NCI-H2107 treated with DMSO at 0.1 percent for 48 hours (cell line): ENCODE measurements at regions not wholly inside any gene's neighbourhood (a gene's known extent, or its start where the extent isn't known, plus 50 kb on each side); places are given as distances from the start of the nearest gene placed in this dataset.

ENCODE experiments used
- DNase-seq: peaks from one replicate; lab custom pipeline; 2025; ENCODE audit not compliant: unreplicated experiment; lab: John Stamatoyannopoulos, UW

- no peak for DNase-seq
Measured at GRCh38 chr7:33661430-33662160, 243.7 kb upstream of the BMPER start.

DNA sequence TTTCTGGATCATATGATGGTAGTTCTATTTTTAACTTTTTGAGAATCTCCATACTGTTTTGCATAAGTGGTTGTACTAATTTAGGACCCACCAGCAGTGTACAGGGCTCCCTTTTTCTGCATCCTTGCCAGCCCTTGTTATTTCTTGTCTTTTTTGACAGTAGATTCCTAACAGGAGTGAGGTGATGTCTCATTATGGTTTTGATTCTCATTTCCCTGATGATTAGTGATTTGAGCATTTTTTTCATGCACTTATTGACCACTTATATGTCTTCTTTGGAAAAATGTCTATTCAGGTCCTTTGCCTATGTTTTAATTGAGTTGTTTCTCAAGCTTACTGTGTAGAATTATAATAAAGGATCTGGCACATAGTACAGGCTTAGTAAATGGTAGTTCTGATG is 238.8 kb upstream of the BMPER start:
- DNase-seq = no peak

- no peak for DNase-seq
Measured at GRCh38 chr7:33667196-33667595, 238.1 kb upstream of the BMPER start.

GRCh38 chr7:33669251-33669670 is 236.1 kb upstream of the BMPER start:
- DNase-seq = peak; percentile 52

- peak; percentile 57 for DNase-seq
Measured at GRCh38 chr7:33671531-33672262, 233.6 kb upstream of the BMPER start.

- DNase-seq = no peak
Measured at GRCh38 chr7:33673029-33673700, 232.2 kb upstream of the BMPER start.

- DNase-seq = no peak
Measured at GRCh38 chr7:33674804-33675411, 230.4 kb upstream of the BMPER start.

DNA sequence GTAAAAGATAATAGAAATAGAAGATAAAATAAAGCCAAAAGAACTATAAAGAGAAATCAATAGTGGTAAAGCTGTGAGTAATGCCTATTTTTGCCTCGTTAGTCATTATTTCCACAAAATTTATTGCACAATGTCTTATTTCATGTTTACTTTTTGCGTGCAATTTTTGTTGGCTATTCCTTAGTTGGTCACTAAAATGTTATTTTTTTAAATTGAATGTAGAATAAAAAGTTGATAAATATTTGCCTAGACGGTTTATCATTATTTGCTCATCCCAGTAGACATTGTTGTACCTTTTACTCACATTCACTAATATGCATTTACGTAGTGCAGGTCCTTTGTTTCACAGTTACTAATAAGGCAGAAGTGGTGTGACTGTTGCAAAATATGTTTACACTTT is 227.8 kb upstream of the BMPER start:
- DNase-seq = no peak

DNA sequence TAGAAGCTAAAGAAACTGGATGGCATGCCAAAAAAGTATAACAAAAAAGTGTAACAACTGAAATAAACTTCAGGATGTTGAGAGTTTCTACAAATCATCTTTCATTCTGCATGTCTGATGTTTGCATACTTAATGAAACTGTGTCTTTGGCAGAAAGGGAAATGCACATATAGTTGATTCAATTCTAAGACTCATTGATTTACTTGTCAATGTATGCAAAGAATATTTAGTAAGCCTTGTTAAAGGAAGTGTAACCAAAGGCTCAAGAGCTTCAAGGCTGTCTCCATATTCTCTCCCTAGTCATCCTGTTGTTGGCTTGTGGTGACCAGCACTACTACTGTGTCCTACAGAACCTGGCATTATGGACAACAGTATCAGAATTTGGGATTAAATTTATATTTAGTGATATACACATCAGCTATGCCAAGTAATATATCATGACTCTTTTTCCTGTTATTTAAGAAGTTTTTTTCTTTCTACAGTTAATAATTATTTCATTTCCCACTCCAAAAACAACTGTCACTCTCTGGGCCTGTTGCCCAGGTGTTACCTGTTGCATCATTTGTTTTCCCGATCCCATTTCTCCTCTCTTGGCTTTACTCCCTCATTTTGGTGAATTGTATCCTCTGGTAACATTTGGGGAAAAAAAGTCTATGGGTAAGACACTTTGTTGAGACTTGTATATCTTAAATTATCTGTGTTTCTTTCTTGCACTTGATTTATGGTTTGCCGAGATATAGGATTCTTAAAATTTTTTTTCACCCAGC is 226.6 kb upstream of the BMPER start:
- no peak for DNase-seq

- no peak for DNase-seq
Measured at GRCh38 chr7:33680682-33681081, 224.7 kb upstream of the BMPER start.

- no peak for DNase-seq
Measured at GRCh38 chr7:33685503-33685902, 219.8 kb upstream of the BMPER start.

DNA sequence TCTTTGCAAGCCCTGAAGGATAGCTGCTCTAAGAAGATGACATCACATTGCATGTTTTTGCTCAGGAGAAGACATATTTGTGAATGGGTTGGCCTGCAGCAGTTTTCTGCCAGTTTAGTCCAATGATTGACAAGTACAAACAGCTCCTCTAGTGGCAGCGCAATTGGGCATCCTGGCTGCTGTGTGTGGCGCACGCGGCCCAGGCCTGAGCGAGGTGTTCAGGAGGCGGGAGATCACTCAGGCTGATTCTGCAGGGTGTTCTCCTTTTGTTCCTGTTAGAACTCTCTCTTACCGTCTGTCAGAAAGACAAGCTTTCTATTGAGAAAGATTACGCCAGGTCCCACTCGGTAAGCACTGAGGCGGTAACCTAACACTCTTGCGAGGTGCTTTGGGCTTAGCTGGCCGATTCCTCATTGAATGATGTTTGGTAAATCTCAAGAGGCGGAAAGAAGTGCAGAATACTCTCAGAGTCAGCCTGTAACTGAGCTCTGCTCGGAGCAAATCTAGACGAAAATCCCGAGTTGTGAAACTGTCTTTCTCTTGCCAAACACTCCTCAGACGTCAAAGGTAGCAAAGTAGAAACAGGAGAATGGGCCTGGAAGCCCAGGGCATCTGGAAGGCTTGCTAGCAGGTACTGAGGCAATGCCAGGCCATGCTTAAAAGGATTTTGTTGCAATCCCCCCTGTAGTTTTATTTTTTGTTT is 219.2 kb upstream of the BMPER start:
- peak; percentile 82 for DNase-seq

GRCh38 chr7:33687625-33688024 is 217.7 kb upstream of the BMPER start:
- no peak for DNase-seq

GRCh38 chr7:33691180-33691579 is 214.2 kb upstream of the BMPER start:
- DNase-seq = no peak

GRCh38 chr7:33692956-33693355 is 212.4 kb upstream of the BMPER start:
- DNase-seq = no peak

- no peak for DNase-seq
Measured at GRCh38 chr7:33694006-33694405, 211.3 kb upstream of the BMPER start.

DNA sequence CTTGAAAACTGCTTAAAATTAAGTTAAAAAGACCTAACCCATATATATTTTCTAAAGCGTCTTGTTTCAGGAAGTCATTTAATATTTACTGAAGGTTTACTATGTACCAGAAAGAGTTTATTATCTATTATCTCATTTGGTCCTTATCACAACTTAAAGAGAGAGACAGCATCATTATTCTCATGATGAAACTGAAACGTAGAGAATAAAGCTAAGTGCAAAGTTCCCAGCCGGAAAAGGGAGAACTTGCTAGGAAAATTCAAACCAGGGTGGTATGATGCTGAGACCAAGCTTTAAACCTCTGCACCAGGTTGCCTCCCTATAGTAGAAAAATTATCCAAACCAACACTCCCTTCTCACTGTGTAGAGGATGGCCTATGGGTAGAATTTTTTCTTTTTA is 207.7 kb upstream of the BMPER start:
- no peak for DNase-seq

GRCh38 chr7:33698041-33698440 is 207.3 kb upstream of the BMPER start:
- DNase-seq = no peak

- no peak for DNase-seq
Measured at GRCh38 chr7:33698692-33699128, 206.6 kb upstream of the BMPER start.
